CD4-positive, alpha-beta memory T cell (primary cell): ENCODE measurements at regions not wholly inside any gene's neighbourhood (a gene's known extent, or its start where the extent isn't known, plus 50 kb on each side); places are given as distances from the start of the nearest gene placed in this dataset.

Experiments
- CTCF ChIA-PET: fragments of 350-600 bp; sonication (Branson Sonifier 250); formaldehyde crosslinking; loops from one replicate; lab custom pipeline; 2021; ENCODE audit warnings: inconsistent platforms; ENCODE audit not compliant: partially characterized antibody; lab: Charles Lee
- POLR2A ChIA-PET: fragments of 350-600 bp; sonication (Branson Sonifier 250); formaldehyde crosslinking; loops from one replicate; lab custom pipeline; 2021; ENCODE audit not compliant: partially characterized antibody; lab: Charles Lee
- DNase-seq, 5 donors: peaks; one replicate each; pipeline versions ENCODE4 v3.0.0 to v3.0.0-alpha.2; 2020 to 2022; ENCODE audit warnings: mixed read lengths in 1 of 5
- H3K27ac ChIP-seq: one replicate; pipeline ENCODE4 v1.7.0; 2013; ENCODE audit warnings: low read depth, low read length
- H3K27me3 ChIP-seq: 2 replicates; pipeline ENCODE4 v1.7.0; 2013; ENCODE audit warnings: mild to moderate bottlenecking, low read length, moderate library complexity; ENCODE audit not compliant: insufficient read depth
- H3K36me3 ChIP-seq: 2 replicates; pipeline ENCODE4 v1.7.0; 2013; ENCODE audit warnings: mild to moderate bottlenecking, low read length, moderate library complexity; ENCODE audit not compliant: insufficient read depth
- H3K4me1 ChIP-seq: 2 replicates; pipeline ENCODE4 v1.7.0; 2013; ENCODE audit warnings: mild to moderate bottlenecking, low read length, moderate library complexity; ENCODE audit not compliant: insufficient read depth
- H3K4me3 ChIP-seq, 2 donors: one replicate each; pipeline ENCODE4 v1.7.0; 2013; ENCODE audit warnings: low read length in 2 of 2, mild to moderate bottlenecking in 1 of 2
- H3K9me3 ChIP-seq, 2 donors: one replicate each; pipeline ENCODE4 v1.7.0; 2013; ENCODE audit warnings: low read length in 2 of 2, control low read depth in 1 of 2; ENCODE audit not compliant: control insufficient read depth in 1 of 2
- H3K27ac Mint-ChIP-seq, 7 donors: one replicate each; pipeline ENCODE4 v1.8.0; 2020 to 2021; ENCODE audit warnings: mixed read lengths in 7 of 7, mild to moderate bottlenecking in 6 of 7, inconsistent platforms in 3 of 7, moderate library complexity in 3 of 7
- H3K27me3 Mint-ChIP-seq, 2 donors: one replicate each; pipeline ENCODE4 v1.8.0; 2020 to 2021; ENCODE audit warnings: mixed read lengths in 2 of 2
- H3K36me3 Mint-ChIP-seq, 2 donors: one replicate each; pipeline ENCODE4 v1.8.0; 2020 to 2021; ENCODE audit warnings: mixed read lengths in 2 of 2, inconsistent platforms in 1 of 2, mild to moderate bottlenecking in 1 of 2
- H3K4me1 Mint-ChIP-seq, 4 donors: one replicate each; pipeline ENCODE4 v1.8.0; 2020 to 2021; ENCODE audit warnings: mixed read lengths in 4 of 4, mild to moderate bottlenecking in 1 of 4
- H3K4me3 Mint-ChIP-seq, 8 donors: one replicate each; pipeline ENCODE4 v1.8.0; 2020 to 2021; ENCODE audit warnings: mixed read lengths in 8 of 8, mild to moderate bottlenecking in 7 of 8, moderate library complexity in 6 of 8, inconsistent platforms in 3 of 8
- H3K9me3 Mint-ChIP-seq, 8 donors: one replicate each; pipeline ENCODE4 v1.8.0; 2020 to 2021; ENCODE audit warnings: mixed read lengths in 8 of 8, mild to moderate bottlenecking in 5 of 8, inconsistent platforms in 3 of 8, moderate library complexity in 1 of 8
- intact Hi-C: fragments of 100-400 bp; cut with micrococcal nuclease; formaldehyde crosslinking; loops from one replicate; pipeline ENCODE4 v1.15.1; 2023

DNA sequence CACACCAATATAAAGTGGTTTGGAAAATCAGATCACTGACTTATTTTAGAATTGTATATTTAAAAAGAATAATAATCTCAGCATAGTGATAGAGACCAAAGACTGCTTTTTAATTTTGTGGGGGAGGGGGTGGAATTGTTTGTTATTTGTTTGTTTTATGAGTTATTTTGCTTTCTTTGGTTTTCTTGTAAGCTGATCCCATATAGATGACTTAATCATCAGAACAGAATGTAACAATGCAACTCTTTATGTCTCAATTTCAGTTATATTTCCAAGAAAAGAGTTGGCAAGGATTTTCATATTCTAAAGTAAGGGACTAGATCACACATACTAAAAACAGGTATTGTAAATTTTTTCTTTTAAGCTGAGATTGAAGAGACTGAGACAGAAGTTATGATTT lies 984.9 kb downstream of the TLE4 start:
- H3K27ac Mint-ChIP-seq, result no peak overlapping the region
- CTCF ChIA-PET, result no interaction called here

GRCh38 chr9:80555782-80556325 lies 984.1 kb downstream of the TLE4 start:
- intact Hi-C loops, result no loop called here
- ChIA-PET CTCF (no interaction called here), POLR2A (no interaction called here)
- H3K27ac ChIP-seq, result no peak overlapping the region
- no peaks in the 10 kb centered on the region for H3K27me3 Mint-ChIP-seq
- no peak for DNase-seq
- no peaks in the 10 kb centered on the region for H3K27me3 ChIP-seq
- H3K9me3 ChIP-seq, result no peaks in the 10 kb centered on the region
- H3K27ac Mint-ChIP-seq, result peak overlapping the region in 1 of 7 donors; percentile 29
- peaks cover 0 to 8% (median under 1%) of the 10 kb centered on the region in 8 donors for H3K9me3 Mint-ChIP-seq
- no peaks in the 10 kb centered on the region for H3K36me3 Mint-ChIP-seq
- no peak overlapping the region for H3K4me3 ChIP-seq
- H3K36me3 ChIP-seq, result no peaks in the 10 kb centered on the region
- no peaks in the 10 kb centered on the region for H3K4me1 Mint-ChIP-seq
- no peaks in the 10 kb centered on the region for H3K4me1 ChIP-seq
- no peak overlapping the region for H3K4me3 Mint-ChIP-seq

More for the DNA sequence above, 984.9 kb downstream of the TLE4 start:
- POLR2A ChIA-PET, result no interaction called here
- H3K36me3 Mint-ChIP-seq, result no peaks in the 10 kb centered on the region
- Histone ChIP-seq H3K4me1 (no peaks in the 10 kb centered on the region), H3K36me3 (no peaks in the 10 kb centered on the region), H3K9me3 (no peaks in the 10 kb centered on the region), H3K27me3 (no peaks in the 10 kb centered on the region), H3K27ac (no peak overlapping the region), H3K4me3 (no peak overlapping the region)
- H3K9me3 Mint-ChIP-seq, result peaks cover 0 to 7% (median under 1%) of the 10 kb centered on the region in 8 donors
- no peak overlapping the region for H3K4me3 Mint-ChIP-seq
- H3K4me1 Mint-ChIP-seq, result no peaks in the 10 kb centered on the region
- intact Hi-C loops, result no loop called here
- DNase-seq, result no peak
- no peaks in the 10 kb centered on the region for H3K27me3 Mint-ChIP-seq

GRCh38 chr9:80554856-80555255 lies 983.1 kb downstream of the TLE4 start:
- no peak overlapping the region for H3K4me3 ChIP-seq
- DNase-seq, result no peak
- Mint-ChIP-seq H3K4me1 (no peaks in the 10 kb centered on the region), H3K27me3 (no peaks in the 10 kb centered on the region), H3K27ac (no peak overlapping the region), H3K9me3 (peaks cover 0 to 8% (median 2%) of the 10 kb centered on the region in 8 donors), H3K36me3 (no peaks in the 10 kb centered on the region), H3K4me3 (no peak overlapping the region)
- no peaks in the 10 kb centered on the region for H3K9me3 ChIP-seq
- H3K4me1 ChIP-seq, result no peaks in the 10 kb centered on the region
- ChIA-PET CTCF (no interaction called here), POLR2A (no interaction called here)
- H3K36me3 ChIP-seq, result no peaks in the 10 kb centered on the region
- no peaks in the 10 kb centered on the region for H3K27me3 ChIP-seq
- no peak overlapping the region for H3K27ac ChIP-seq
- intact Hi-C loops, result no loop called here

DNA sequence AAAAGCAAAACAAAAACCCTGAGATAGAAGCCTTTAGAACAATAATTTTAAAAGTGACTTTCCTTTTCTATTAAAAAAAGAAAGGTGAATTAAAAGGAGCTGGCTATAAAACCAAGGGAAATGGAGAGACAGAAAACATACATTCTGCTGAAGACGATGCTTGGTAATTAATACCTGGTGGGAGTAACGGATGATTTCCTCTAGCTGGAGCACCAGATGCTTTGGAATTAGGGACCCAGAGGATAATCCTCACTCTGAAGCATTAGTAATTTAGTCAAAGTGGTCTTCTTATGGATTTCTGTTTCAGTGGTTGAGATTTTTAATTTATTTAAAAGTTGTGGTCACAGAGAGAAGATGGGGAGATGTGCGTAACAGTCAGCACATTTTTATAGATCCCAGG lies 982.5 kb downstream of the TLE4 start:
- H3K36me3 Mint-ChIP-seq, result no peaks in the 10 kb centered on the region
- ChIA-PET CTCF (no interaction called here), POLR2A (no interaction called here)
- H3K4me3 ChIP-seq, result no peak overlapping the region
- no peaks in the 10 kb centered on the region for H3K9me3 ChIP-seq
- H3K4me1 ChIP-seq, result no peaks in the 10 kb centered on the region
- no peaks in the 10 kb centered on the region for H3K27me3 Mint-ChIP-seq
- H3K27ac ChIP-seq, result no peak overlapping the region
- no peak overlapping the region for H3K4me3 Mint-ChIP-seq
- no peak for DNase-seq
- H3K9me3 Mint-ChIP-seq, result peaks cover 0 to 8% (median 2%) of the 10 kb centered on the region in 8 donors
- intact Hi-C loops, result no loop called here
- H3K4me1 Mint-ChIP-seq, result no peaks in the 10 kb centered on the region
- no peak overlapping the region for H3K27ac Mint-ChIP-seq
- H3K36me3 ChIP-seq, result no peaks in the 10 kb centered on the region
- H3K27me3 ChIP-seq, result no peaks in the 10 kb centered on the region

DNA sequence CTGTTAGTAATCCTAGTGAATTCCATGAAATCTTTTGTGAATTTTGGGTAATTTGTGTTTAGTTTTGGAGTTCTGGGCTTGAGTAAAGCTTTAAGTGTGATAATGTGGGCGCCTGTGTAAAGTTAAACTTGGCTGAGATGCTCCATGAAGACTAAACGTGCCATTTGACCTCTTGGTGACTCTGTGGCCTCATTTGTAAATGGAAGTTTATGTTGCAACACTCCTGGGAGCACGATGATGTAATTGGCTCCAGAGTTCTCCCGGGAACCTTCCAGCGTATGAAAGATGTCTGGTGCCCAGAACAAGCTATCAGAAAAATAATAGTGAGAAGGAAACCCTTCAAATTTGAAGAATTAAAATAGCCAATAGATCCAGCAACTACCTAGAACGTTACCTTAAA lies 981.2 kb downstream of the TLE4 start:
- Histone ChIP-seq H3K4me1 (no peaks in the 10 kb centered on the region), H3K27me3 (no peaks in the 10 kb centered on the region), H3K36me3 (no peaks in the 10 kb centered on the region), H3K4me3 (no peak overlapping the region), H3K9me3 (no peaks in the 10 kb centered on the region), H3K27ac (no peak overlapping the region)
- intact Hi-C loops, result no loop called here
- H3K36me3 Mint-ChIP-seq, result no peaks in the 10 kb centered on the region
- H3K27ac Mint-ChIP-seq, result no peak overlapping the region
- POLR2A ChIA-PET, result no interaction called here
- peaks cover 0 to 11% (median under 1%) of the 10 kb centered on the region in 8 donors for H3K9me3 Mint-ChIP-seq
- no peaks in the 10 kb centered on the region for H3K27me3 Mint-ChIP-seq
- DNase-seq, result no peak
- no peaks in the 10 kb centered on the region for H3K4me1 Mint-ChIP-seq
- CTCF ChIA-PET, result no interaction called here
- H3K4me3 Mint-ChIP-seq, result no peak overlapping the region

GRCh38 chr9:80550181-80550580 lies 978.4 kb downstream of the TLE4 start:
- Histone ChIP-seq H3K27ac (no peak overlapping the region), H3K27me3 (no peaks in the 10 kb centered on the region), H3K4me3 (no peak overlapping the region), H3K4me1 (no peaks in the 10 kb centered on the region), H3K9me3 (no peaks in the 10 kb centered on the region), H3K36me3 (no peaks in the 10 kb centered on the region)
- intact Hi-C loops, result no loop called here
- H3K36me3 Mint-ChIP-seq, result no peaks in the 10 kb centered on the region
- CTCF ChIA-PET, result no interaction called here
- POLR2A ChIA-PET, result no interaction called here
- H3K4me1 Mint-ChIP-seq, result no peaks in the 10 kb centered on the region
- peaks cover 0 to 4% (median 0%) of the 10 kb centered on the region in 8 donors for H3K9me3 Mint-ChIP-seq
- no peak overlapping the region for H3K27ac Mint-ChIP-seq
- DNase-seq, result no peak
- H3K4me3 Mint-ChIP-seq, result no peak overlapping the region
- no peaks in the 10 kb centered on the region for H3K27me3 Mint-ChIP-seq

DNA sequence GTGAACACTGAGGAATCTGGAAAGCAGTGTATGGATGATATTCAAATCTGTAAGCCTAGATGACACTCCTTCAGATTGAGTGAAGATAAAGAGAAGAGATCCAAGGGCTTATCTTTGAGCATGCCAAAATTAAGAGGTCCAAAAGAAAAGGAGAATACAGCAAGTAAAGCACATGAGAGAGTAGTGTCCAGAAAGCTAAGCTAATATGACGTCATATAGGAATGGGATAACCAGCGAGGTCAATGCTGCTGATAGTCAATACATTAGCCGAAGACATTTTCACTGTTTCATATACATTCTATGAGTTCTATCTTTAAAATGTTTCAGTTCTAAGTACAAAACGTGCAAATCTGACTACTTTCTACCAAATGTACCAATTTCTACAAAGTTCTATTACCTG lies 975.8 kb downstream of the TLE4 start:
- intact Hi-C loops, result no loop called here
- no peak for DNase-seq
- CTCF ChIA-PET, result no interaction called here
- Histone ChIP-seq H3K9me3 (no peaks in the 10 kb centered on the region), H3K4me1 (no peaks in the 10 kb centered on the region), H3K36me3 (no peaks in the 10 kb centered on the region), H3K27me3 (no peaks in the 10 kb centered on the region), H3K27ac (no peak overlapping the region), H3K4me3 (no peak overlapping the region)
- no peaks in the 10 kb centered on the region for H3K36me3 Mint-ChIP-seq
- H3K27ac Mint-ChIP-seq, result no peak overlapping the region
- H3K4me3 Mint-ChIP-seq, result no peak overlapping the region
- no peaks in the 10 kb centered on the region for H3K4me1 Mint-ChIP-seq
- H3K27me3 Mint-ChIP-seq, result no peaks in the 10 kb centered on the region
- H3K9me3 Mint-ChIP-seq, result peaks cover 0 to 4% (median 3%) of the 10 kb centered on the region in 8 donors
- POLR2A ChIA-PET, result no interaction called here

- no peaks in the 10 kb centered on the region for H3K36me3 ChIP-seq
- ChIA-PET POLR2A (no interaction called here), CTCF (no interaction called here)
- no peaks in the 10 kb centered on the region for H3K27me3 ChIP-seq
- Mint-ChIP-seq H3K27me3 (no peaks in the 10 kb centered on the region), H3K27ac (no peak overlapping the region), H3K9me3 (peaks cover 0 to 8% (median 3%) of the 10 kb centered on the region in 8 donors), H3K4me3 (no peak overlapping the region), H3K36me3 (no peaks in the 10 kb centered on the region), H3K4me1 (no peaks in the 10 kb centered on the region)
- no peak overlapping the region for H3K4me3 ChIP-seq
- intact Hi-C loops, result no loop called here
- DNase-seq, result no peak
- H3K4me1 ChIP-seq, result no peaks in the 10 kb centered on the region
- no peak overlapping the region for H3K27ac ChIP-seq
- H3K9me3 ChIP-seq, result no peaks in the 10 kb centered on the region
Measured at GRCh38 chr9:80540387-80540786, 968.6 kb downstream of the TLE4 start.
